SU-DHL-6 (cell line): ENCODE measurements at regions not wholly inside any gene's neighbourhood (a gene's known extent, or its start where the extent isn't known, plus 50 kb on each side); places are given as distances from the start of the nearest gene placed in this dataset.

Experiments used
- EZH2phosphoT487 ChIP-seq: fragments of 200-600 bp; sonication (generic), shearing (Covaris generic); conservative IDR thresholded peaks from 2 replicates; pipeline ENCODE4 v1.6.1; 2018; ENCODE audit warnings: mild to moderate bottlenecking, antibody characterized with exemption, low read length, moderate library complexity, mixed read lengths
- TF ChIP-seq, protein P1 (sequence below): fragments of 200-600 bp; sonication (generic); IDR thresholded peaks from one replicate; pipeline ENCODE4 v1.5.1; 2017; ENCODE audit warnings: antibody characterized with exemption, mild to moderate bottlenecking, low read length, moderate library complexity; ENCODE audit not compliant: insufficient read depth, poor library complexity, severe bottlenecking

DNA sequence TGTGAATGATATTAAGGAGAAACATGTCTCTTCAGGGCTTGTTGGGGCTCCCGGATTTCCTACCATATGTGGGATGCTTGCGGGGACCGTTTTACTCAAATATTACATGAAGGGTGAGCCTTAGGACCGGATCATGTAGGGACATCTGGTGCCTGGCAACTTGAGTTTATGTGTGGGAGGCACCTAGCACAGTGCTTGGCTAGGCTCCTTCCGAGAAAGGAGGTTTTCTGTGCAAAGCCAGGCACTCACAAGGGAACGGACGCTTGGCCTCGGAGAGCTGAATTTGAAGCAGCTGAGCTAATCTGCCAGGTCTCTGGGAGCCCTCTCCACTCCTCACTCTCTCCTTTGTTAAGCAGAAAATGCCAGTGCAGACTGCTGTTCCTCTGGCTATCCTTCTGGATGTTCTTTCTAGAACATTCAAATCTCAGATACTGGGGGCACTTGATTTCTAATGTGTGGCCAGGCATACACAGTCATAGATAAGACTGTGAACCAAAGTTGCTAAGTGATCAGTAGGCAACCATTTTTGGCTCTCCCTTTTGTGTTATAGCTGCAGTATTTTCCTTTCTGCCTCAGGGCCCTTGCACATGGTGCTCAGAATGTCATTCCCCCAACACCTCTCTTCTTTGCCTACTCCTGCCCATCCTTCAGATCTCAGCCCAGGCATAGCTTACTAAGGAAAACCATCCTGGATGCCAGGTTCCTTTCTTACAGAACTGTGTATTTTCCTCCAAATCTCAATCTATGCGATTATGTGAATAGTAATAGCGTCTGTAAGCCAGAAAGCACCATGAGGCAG is 216.6 kb upstream of the CSF3R start:
- TF ChIP-seq, protein P1, sequence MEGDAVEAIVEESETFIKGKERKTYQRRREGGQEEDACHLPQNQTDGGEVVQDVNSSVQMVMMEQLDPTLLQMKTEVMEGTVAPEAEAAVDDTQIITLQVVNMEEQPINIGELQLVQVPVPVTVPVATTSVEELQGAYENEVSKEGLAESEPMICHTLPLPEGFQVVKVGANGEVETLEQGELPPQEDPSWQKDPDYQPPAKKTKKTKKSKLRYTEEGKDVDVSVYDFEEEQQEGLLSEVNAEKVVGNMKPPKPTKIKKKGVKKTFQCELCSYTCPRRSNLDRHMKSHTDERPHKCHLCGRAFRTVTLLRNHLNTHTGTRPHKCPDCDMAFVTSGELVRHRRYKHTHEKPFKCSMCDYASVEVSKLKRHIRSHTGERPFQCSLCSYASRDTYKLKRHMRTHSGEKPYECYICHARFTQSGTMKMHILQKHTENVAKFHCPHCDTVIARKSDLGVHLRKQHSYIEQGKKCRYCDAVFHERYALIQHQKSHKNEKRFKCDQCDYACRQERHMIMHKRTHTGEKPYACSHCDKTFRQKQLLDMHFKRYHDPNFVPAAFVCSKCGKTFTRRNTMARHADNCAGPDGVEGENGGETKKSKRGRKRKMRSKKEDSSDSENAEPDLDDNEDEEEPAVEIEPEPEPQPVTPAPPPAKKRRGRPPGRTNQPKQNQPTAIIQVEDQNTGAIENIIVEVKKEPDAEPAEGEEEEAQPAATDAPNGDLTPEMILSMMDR = no peak
- no peak for TF ChIP-seq EZH2phosphoT487
